CD4-positive, alpha-beta T cell treated with Interleukin-6 at 100 ng/mL for 8 hours (primary cell): ENCODE measurements at regions not wholly inside any gene's neighbourhood (a gene's known extent, or its start where the extent isn't known, plus 50 kb on each side); places are given as distances from the start of the nearest gene placed in this dataset.

ENCODE experiments used
- DNase-seq: peaks from one replicate; pipeline ENCODE4 v3.0.0-alpha.2; 2020; ENCODE audit warnings: mixed read lengths, low spot score

DNA sequence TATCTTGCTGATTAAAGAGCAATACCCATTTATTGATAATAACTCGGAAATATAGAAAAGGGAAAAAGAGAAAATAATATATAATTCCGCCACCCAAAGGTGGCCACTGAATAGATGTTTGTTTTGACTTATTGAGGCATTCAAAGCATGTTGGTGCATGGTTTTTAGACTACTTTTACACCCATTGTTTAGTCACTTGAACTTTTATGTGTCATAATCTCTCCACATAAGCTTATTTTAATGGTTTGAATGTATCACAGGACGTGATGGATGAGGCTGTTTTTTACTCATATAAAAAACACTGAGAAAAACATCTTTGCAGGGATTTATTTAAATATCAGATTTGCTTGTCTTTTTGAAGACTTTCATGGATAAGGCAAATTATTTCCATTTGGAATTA is 120.4 kb downstream of the ACKR3 start:
- DNase-seq, result no peak

GRCh38 chr2:236690726-236691125 is 121.1 kb downstream of the ACKR3 start:
- no peak for DNase-seq

DNA sequence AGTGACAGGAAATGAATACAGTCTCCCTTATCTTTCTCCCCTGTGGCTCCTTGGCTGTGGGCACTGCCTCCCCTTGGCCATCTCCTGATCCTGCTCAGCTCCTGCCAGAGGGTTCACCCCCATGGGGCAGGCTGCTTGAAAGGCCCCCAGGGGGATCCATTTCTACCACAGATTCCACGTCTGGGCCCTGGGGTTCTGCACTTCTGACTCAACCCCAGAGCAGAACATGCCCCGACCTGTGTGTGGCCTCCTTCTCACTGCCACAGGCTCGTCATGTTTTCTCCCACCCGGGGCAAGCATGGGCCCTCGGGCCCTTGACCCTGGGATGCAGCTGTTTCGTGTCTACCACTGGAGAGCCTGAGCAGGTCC is 122.2 kb downstream of the ACKR3 start:
- no peak for DNase-seq

- no peak for DNase-seq
Observed at GRCh38 chr2:236692937-236693336, 123.3 kb downstream of the ACKR3 start.

DNA sequence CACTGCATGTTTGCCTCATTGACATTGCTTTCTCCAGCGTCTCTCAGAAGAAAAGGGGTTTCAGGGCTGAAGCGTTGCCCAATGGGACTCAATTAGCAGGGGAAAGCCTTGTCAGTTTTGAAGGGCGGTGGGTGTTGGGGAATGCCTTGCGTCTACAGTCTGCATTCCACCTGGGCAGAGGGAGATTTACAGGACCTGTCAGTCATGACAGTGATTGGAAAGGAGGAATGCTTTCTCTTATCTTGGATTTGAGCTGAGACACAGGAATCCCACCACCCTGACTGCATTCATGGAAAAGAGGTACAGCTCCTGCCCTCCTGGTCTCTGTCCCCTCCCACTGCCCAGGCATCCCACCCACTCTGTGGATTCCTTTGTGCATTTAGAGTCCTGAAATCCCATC is 123.9 kb downstream of the ACKR3 start:
- DNase-seq, result no peak

GRCh38 chr2:236694146-236694888 is 124.7 kb downstream of the ACKR3 start:
- no peak for DNase-seq

GRCh38 chr2:236696834-236697233 is 127.2 kb downstream of the ACKR3 start:
- no peak for DNase-seq

GRCh38 chr2:236698016-236698627 is 128.5 kb downstream of the ACKR3 start:
- DNase-seq, result no peak

GRCh38 chr2:236700703-236701102 is 131.1 kb downstream of the ACKR3 start:
- DNase-seq, result no peak

DNA sequence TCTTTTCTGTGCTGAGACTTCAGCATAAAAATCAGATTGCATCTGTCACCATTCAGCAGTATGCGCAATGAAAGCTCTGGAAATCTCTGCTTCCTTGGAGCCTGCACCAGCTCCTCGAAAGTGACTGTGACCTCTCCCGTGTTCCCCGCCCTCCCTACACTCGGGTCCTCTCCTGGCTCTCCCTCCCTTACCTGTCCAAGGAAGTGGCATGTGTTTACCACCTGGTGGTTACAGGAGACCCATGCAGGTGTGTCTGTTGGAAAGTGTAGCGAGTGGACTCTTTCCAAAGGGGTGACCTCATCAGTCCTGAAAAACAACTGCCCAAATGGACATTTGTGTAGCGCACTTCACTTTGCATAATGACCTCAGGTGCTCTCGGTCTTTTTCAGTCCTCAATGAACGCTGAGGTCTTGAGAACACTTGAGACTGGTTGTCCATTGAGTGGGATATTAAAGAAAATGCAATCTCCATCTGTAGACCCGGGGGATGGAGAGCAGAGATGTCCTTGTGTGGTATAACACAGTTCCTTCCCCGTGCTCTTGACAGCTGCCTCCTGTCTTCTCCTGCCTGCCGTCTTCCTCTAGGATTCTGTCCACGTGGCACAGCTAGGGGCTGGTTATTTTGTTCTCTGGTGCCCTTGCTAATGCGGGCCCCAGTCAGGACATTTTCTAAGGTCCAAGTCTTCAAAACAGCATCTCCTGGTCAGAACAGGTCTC is 133.2 kb downstream of the ACKR3 start:
- DNase-seq, result no peak

DNA sequence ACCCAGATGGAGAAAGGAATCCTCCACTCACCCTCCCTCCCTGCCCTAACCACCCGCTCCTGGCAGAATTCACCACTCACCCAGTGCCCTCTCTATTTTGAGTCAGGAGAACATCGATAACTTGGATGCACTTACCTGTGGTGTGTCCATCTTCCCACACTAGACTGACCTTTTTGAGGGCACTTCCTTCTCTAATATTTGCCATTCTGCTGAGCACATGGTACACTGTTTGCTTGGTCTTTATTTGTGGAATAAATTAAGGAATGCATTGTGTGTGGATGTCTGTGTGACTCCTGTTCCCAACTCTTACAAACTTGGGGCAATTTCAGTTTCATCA is 133.7 kb downstream of the ACKR3 start:
- no peak for DNase-seq

- no peak for DNase-seq
Observed at GRCh38 chr2:236703906-236704305, 134.3 kb downstream of the ACKR3 start.

DNA sequence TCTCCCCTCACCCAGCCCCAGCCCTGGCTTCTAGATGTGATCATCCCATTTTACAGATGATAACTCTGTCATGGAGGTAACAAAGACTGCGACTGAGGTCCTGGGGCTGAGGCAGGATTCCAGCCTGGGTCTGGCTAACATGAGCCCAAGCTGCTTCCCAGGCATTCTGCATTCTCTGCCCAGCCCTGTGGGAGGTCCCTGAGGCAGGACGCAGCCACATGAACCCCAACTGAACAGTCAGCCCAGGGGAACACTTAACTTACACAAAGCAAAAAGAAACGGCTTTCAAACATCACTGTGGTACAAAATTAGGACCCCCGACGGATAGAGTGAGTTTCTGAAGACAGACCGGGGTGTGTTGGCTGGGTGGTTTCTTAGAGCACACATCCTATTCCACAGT is 135.3 kb downstream of the ACKR3 start:
- DNase-seq, result no peak

DNA sequence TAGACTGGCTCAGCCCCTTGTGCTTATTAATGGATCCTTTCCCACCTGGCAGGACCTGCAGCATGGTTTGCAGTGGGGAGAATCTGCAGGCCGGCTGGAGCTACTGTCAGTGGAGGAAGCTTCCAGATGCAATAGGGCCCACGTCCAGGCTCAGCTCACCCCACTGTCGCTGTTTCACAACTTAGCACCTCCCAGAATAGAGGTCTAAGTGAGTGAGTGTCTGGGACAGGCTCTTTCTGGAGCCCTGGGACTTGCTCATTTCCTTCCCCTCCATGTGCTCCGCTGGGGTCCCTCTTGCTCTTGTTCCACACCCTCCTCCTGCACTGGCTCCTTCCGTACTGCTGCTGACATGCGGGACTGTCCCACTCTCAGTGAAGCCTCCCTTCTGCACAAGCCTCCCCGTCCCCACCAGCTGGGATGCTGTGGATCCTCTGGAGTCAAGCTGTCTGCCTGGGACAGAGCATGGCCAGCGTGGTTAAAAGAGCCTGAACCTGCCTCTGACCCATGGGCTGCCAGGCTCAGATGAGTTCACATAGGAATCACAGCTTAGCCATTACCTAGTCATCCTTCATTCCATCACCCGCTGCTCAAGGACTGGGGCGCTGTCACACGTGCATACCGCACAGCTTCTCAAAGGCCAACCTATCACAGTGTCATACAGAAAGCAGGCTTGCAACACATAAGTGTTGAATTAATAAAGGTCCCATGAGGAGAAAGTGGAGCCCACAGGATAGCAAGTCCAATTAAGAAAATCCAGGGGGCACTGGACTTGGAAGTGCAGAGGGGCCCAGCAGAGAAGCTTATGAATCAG is 135.9 kb downstream of the ACKR3 start:
- no peak for DNase-seq

DNA sequence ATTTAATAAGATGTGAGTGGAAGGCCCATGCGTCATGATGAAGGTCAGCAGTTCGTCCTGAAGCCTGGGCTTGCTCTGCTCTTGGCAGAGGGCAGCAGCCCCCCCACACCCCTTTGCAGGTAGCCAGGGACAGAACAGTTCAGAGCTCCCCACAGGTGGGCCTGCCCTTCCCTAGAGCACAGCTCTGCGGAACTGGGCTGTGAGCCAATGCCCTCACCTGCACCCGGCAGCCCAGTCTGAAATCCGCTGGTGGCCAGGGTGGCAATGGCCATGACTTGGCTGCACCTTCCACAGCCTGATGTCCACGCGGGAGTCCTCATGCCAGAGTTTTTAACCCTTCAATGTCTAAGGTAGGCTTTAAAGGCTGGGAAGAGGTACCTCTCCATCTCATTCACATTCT is 136.7 kb downstream of the ACKR3 start:
- no peak for DNase-seq

GRCh38 chr2:236706803-236707202 is 137.2 kb downstream of the ACKR3 start:
- no peak for DNase-seq

GRCh38 chr2:236711440-236711839 is 141.8 kb downstream of the ACKR3 start:
- no peak for DNase-seq

GRCh38 chr2:236712304-236712703 is 142.7 kb downstream of the ACKR3 start:
- DNase-seq, result no peak

GRCh38 chr2:236712961-236713673 is 143.5 kb downstream of the ACKR3 start:
- no peak for DNase-seq

- no peak for DNase-seq
Observed at GRCh38 chr2:236714080-236714479, 144.5 kb downstream of the ACKR3 start.

GRCh38 chr2:236715077-236715476 is 145.5 kb downstream of the ACKR3 start:
- DNase-seq, result no peak

DNA sequence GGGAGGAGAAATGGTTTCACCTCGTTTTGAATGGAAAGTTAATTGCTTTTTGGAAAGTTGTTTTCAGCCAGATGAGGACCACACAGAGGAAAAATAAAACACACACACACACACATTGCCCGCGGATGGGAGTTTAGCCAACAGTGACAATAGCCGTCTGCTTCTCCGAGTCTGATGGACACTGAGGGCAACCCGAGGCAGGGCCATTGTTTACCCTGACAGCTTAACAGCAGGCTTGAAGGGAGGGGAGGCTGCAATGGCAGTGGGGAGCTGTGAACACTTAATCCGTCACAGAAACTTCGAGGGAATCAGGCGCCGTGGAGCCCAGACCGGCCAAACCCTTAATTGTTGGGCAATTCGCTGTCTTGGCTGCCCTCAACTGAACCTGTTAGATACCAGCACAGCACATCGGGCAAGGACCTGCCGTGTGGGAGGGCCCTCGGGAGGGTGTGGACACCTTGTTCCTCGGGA is 145.9 kb downstream of the ACKR3 start:
- no peak for DNase-seq
